GM23338 (cell line): ENCODE measurements at regions not wholly inside any gene's neighbourhood (a gene's known extent, or its start where the extent isn't known, plus 50 kb on each side); places are given as distances from the start of the nearest gene placed in this dataset.

Experiments
- CREB1 ChIP-seq: fragments of 250-450 bp; sonication (Bioruptor Pico); IDR thresholded peaks from 2 replicates; pipeline ENCODE4 v1.5.0; 2020; ENCODE audit warnings: low read depth, mild to moderate bottlenecking, moderate library complexity
- CTCF ChIP-seq, 2 experiments: fragments of 200-600 bp in 1 of 2; sonication (generic) in 1 of 2; conservative IDR thresholded peaks; 2 replicates each; pipeline versions ENCODE4 v1.5.1 to v1.6.1; 2016 to 2017; ENCODE audit warnings: antibody characterized with exemption in 2 of 2, low read depth in 2 of 2, mild to moderate bottlenecking in 2 of 2, moderate library complexity in 1 of 2
- ETS1 ChIP-seq: IDR thresholded peaks from 2 replicates; pipeline ENCODE4 v1.6.1; 2016; ENCODE audit warnings: antibody characterized with exemption
- EZH2 ChIP-seq: fragments of 200-600 bp; sonication (generic); IDR thresholded peaks from one replicate; pipeline ENCODE4 v1.8.0; 2017; ENCODE audit warnings: antibody characterized with exemption, mild to moderate bottlenecking, low read depth; ENCODE audit not compliant: unreplicated experiment
- EZH2phosphoT487 ChIP-seq: fragments of 200-600 bp; sonication (generic); IDR thresholded peaks from one replicate; pipeline ENCODE4 v1.8.1; 2018; ENCODE audit warnings: antibody characterized with exemption; ENCODE audit not compliant: unreplicated experiment
- JUNB ChIP-seq: IDR thresholded peaks from one replicate; pipeline ENCODE4 v1.6.1; 2016; ENCODE audit warnings: antibody characterized with exemption; ENCODE audit not compliant: unreplicated experiment
- POLR2AphosphoS5 ChIP-seq: IDR thresholded peaks from 2 replicates; pipeline ENCODE4 v1.6.1; 2016; ENCODE audit warnings: antibody characterized with exemption, low read depth
- REST ChIP-seq: IDR thresholded peaks from one replicate; pipeline ENCODE4 v1.6.1; 2018; ENCODE audit warnings: antibody characterized with exemption; ENCODE audit not compliant: unreplicated experiment
- STAT1 ChIP-seq: IDR thresholded peaks from one replicate; pipeline ENCODE4 v1.6.1; 2016; ENCODE audit warnings: antibody characterized with exemption; ENCODE audit not compliant: unreplicated experiment
- ZNF331 ChIP-seq: fragments of 250-450 bp; sonication (Bioruptor Pico); IDR thresholded peaks from 2 replicates; pipeline ENCODE4 v1.5.0; 2020; ENCODE audit warnings: low read depth, mild to moderate bottlenecking, moderate library complexity
- ZNF462 ChIP-seq: fragments of 250-450 bp; sonication (Bioruptor Pico); IDR thresholded peaks from 2 replicates; pipeline ENCODE4 v1.5.0; 2020; ENCODE audit warnings: mild to moderate bottlenecking, moderate library complexity

DNA sequence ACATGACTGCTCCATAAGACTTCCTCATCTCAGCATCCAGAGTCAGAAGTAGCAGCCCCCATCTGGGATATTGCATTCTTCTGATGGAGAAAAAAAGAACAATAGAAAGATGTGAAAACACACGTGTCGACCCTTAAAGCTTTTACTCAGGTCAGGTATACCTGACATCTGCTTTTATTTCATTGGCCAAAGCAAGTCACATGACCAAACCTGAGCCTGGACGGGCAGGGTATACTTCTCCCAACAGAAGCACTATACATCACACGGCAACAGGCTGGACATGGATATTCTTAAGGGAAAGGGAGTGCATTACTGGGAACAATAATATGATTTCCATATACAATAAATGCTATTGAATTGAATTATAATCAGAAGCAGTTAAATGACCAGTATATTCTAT is 243.3 kb downstream of the LMO4 start:
- no peak for TF ChIP-seq CTCF (conservative IDR thresholded peaks at IDR 0.05; ENCODE audit: low read depth in 2 of 2)
- no peak for TF ChIP-seq EZH2phosphoT487
- no peak for TF ChIP-seq STAT1
- no peak for TF ChIP-seq EZH2
- TF ChIP-seq REST: no peak
- no peak for TF ChIP-seq POLR2AphosphoS5
- TF ChIP-seq JUNB: no peak
- no peak for TF ChIP-seq CREB1 (CRISPR knock-in tag)
- no peak for TF ChIP-seq ZNF462 (CRISPR knock-in tag)
- no peak for TF ChIP-seq ZNF331 (CRISPR knock-in tag)
- TF ChIP-seq ETS1: no peak
